ENCODE measurements at regions not wholly inside any gene's neighbourhood (a gene's known extent, or its start where the extent isn't known, plus 50 kb on each side); places are given as distances from the start of the nearest gene placed in this dataset.

DNA sequence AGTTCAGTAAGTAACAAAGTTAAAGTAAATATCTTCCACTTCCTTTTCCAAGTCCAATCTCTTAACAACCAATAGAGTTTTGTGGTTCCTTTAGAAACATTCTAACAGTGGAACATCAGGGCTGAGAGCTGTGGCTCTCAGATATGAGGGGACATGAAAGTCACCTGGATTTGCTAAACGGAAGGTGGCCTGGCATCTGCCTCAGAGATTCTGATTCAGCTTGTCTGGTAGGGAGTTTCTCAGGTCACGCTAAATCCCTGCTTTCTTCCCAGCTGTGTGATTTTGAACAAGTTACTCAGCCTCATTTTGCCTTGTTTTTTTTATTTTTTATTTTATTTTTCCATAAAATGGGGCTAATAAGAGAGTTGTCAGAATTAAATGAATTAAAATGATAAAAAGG lies 411.0 kb upstream of the CDH11 start:
- no peak overlapping the region for H3K4me3 ChIP-seq (ENCODE audit: control insufficient read depth, low read depth, low read length)
- no peak for DNase-seq (ENCODE audit: low read depth)
- TF ChIP-seq CTCF (conservative IDR thresholded peaks at IDR 0.05; ENCODE audit: control insufficient read depth, insufficient read depth, low read depth, low read length) = no peak

- TF ChIP-seq CTCF (conservative IDR thresholded peaks at IDR 0.05; ENCODE audit: control insufficient read depth, insufficient read depth, low read depth, low read length) = no peak
- H3K4me3 ChIP-seq (ENCODE audit: control insufficient read depth, low read depth, low read length) = no peak overlapping the region
- DNase-seq (ENCODE audit: low read depth) = no peak
Measured at GRCh38 chr16:65532258-65532657, 410.4 kb upstream of the CDH11 start.

DNA sequence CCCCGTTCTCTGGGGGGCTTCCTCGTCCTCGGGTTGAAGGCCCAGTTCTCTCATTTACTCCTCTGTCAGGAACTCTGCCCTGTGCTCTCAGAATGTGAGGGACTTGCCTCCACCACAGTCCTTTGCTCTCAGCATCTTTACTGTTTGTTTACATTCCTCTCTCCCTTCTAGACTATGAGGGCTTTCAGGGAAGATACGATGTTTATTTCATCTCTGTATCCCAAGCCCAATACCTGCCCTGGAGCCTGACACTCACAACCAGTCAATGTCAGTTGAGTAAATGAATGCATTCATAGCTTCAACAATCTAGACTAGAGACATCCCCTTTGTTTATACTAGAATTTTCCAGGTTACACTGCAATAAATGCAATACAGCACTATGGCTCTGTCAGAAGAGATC lies 409.6 kb upstream of the CDH11 start:
- TF ChIP-seq CTCF (conservative IDR thresholded peaks at IDR 0.05; ENCODE audit: control insufficient read depth, insufficient read depth, low read depth, low read length) = no peak
- no peak overlapping the region for H3K4me3 ChIP-seq (ENCODE audit: control insufficient read depth, low read depth, low read length)
- DNase-seq (ENCODE audit: low read depth) = no peak

GRCh38 chr16:65525707-65526106 lies 403.8 kb upstream of the CDH11 start:
- DNase-seq (ENCODE audit: low read depth) = no peak
- no peak for TF ChIP-seq CTCF (conservative IDR thresholded peaks at IDR 0.05; ENCODE audit: control insufficient read depth, insufficient read depth, low read depth, low read length)
- H3K4me3 ChIP-seq (ENCODE audit: control insufficient read depth, low read depth, low read length) = no peak overlapping the region

DNA sequence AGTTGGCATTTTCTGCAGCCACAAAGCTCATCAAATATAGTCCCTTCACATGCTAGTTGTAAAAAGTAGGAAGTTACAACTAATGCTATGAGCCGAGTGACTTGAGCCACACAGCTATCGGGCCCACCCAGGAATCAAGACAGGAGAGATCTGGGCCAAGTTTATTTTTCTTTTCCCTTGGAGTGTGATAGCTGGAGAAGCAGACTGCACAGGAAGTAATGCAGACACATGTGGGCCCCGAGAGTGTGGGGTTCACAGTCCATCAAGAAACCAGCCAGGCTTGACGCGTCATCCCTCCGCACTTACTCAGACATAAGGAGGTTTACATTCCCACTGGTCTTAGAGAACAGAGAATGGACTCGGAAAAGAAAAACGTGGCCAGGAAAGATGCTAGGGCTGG lies 403.1 kb upstream of the CDH11 start:
- no peak for TF ChIP-seq CTCF (conservative IDR thresholded peaks at IDR 0.05; ENCODE audit: control insufficient read depth, insufficient read depth, low read depth, low read length)
- no peak overlapping the region for H3K4me3 ChIP-seq (ENCODE audit: control insufficient read depth, low read depth, low read length)
- DNase-seq (ENCODE audit: low read depth) = peak; percentile 56

DNA sequence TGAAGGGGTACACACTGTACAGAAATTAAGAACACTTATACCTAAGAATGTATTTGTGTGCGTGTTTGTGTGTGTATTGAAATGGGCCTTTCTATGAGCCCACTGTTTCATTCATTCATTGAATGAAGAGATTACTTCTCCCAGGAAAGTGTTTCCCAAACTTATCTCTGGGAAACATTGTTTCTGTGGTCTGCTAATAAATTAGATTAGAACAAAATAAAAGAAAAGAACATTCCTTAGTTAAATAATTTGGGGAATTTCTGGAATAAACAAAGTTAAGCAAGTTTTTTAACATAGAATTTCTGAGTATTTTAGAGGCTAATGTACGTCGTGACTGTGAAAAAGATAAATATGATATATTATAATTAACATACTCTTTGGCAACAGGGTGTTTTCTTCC lies 402.4 kb upstream of the CDH11 start:
- no peak overlapping the region for H3K4me3 ChIP-seq (ENCODE audit: control insufficient read depth, low read depth, low read length)
- no peak for DNase-seq (ENCODE audit: low read depth)
- TF ChIP-seq CTCF (conservative IDR thresholded peaks at IDR 0.05; ENCODE audit: control insufficient read depth, insufficient read depth, low read depth, low read length) = no peak

- TF ChIP-seq CTCF (conservative IDR thresholded peaks at IDR 0.05; ENCODE audit: control insufficient read depth, insufficient read depth, low read depth, low read length) = no peak
- DNase-seq (ENCODE audit: low read depth) = no peak
- no peak overlapping the region for H3K4me3 ChIP-seq (ENCODE audit: control insufficient read depth, low read depth, low read length)
Measured at GRCh38 chr16:65523283-65523944, 401.6 kb upstream of the CDH11 start.

Measured in fibroblast of mammary gland (primary cell).